ENCODE measurements at regions not wholly inside any gene's neighbourhood (a gene's known extent, or its start where the extent isn't known, plus 50 kb on each side); places are given as distances from the start of the nearest gene placed in this dataset.

GRCh38 chr15:53831907-53832770 is 72.7 kb upstream of the WDR72 start:
- Histone ChIP-seq H3K4me1 (ENCODE audit: control insufficient read depth, insufficient read depth, low read length) (no peaks in the 10 kb centered on the region), H4K20me1 (ENCODE audit: control insufficient read depth, insufficient read depth) (no peaks in the 10 kb centered on the region), H3K27ac (ENCODE audit: control insufficient read depth, insufficient read depth) (no peak overlapping the region), H3K79me2 (ENCODE audit: control insufficient read depth, insufficient read depth, low read length) (no peaks in the 10 kb centered on the region), H3K4me2 (ENCODE audit: control insufficient read depth, insufficient read depth) (no peak overlapping the region), H2AFZ (ENCODE audit: control insufficient read depth, low read depth, low read length) (no peak overlapping the region), H3K36me3 (ENCODE audit: control insufficient read depth in 2 of 2, insufficient read depth in 2 of 2, low read length in 1 of 2) (no peaks in the 10 kb centered on the region), H3K9ac (ENCODE audit: control insufficient read depth, insufficient read depth, low read length) (no peak overlapping the region), H3K27me3 (replicated peaks in 1 of 2; ENCODE audit: control insufficient read depth in 2 of 2, insufficient read depth in 2 of 2, low read length in 1 of 2) (no peaks in the 10 kb centered on the region), H3K9me3 (replicated peaks; ENCODE audit: control insufficient read depth, insufficient read depth, low read length) (no peaks in the 10 kb centered on the region), H3K4me3 (no peak overlapping the region)
- 37% methylated on average over 5 of the region's 5 CpGs for WGBS (ENCODE audit: insufficient coverage, insufficient replicate concordance, low lambda C conversion rate, missing lambda C conversion rate)
- CTCF ChIA-PET = no interaction called here
- ATAC-seq = no peak
- no TSS peak for BruUV-seq (replicated peaks)
- no peak for FAIRE-seq
- RAD21 ChIA-PET (ENCODE audit: unreplicated experiment) = no interaction called here
- POLR2A ChIA-PET = no interaction called here
- intact Hi-C loops (cut with micrococcal nuclease; ENCODE audit: unreplicated experiment) = no loop called here
- TF ChIP-seq BCLAF1 (IDR thresholded peaks at IDR 0.05) = no peak
- TF ChIP-seq ATF2 (IDR thresholded peaks at IDR 0.05; ENCODE audit: low read length) = no peak
- no peak for TF ChIP-seq HCFC1 (IDR thresholded peaks at IDR 0.05; ENCODE audit: low read length)
- no peak for TF ChIP-seq ZBTB4 (CRISPR knock-in tag; IDR thresholded peaks at IDR 0.05)
- no peak for TF ChIP-seq BACH1 (IDR thresholded peaks at IDR 0.05; ENCODE audit: borderline replicate concordance)
- DNase-seq (ENCODE audit: low read depth, low spot score) = no peak
- in situ Hi-C loops (cut with MboI) = no loop called here
- SMC1A ChIA-PET (ENCODE audit: uncharacterized antibody, unreplicated experiment) = no interaction called here

Measured in GM12878 (cell line).